Neutrophil (primary cell): ENCODE measurements at regions not wholly inside any gene's neighbourhood (a gene's known extent, or its start where the extent isn't known, plus 50 kb on each side); places are given as distances from the start of the nearest gene placed in this dataset.

Source experiments
- H3K27ac ChIP-seq: fragments of 200-600 bp; sonication (generic); 2 replicates; pipeline ENCODE4 v1.5.1; 2016; ENCODE audit warnings: mild to moderate bottlenecking, moderate library complexity
- H3K27me3 ChIP-seq: fragments of 200-600 bp; sonication (generic); 2 replicates; pipeline ENCODE4 v1.6.0; 2016; ENCODE audit warnings: mild to moderate bottlenecking
- H3K36me3 ChIP-seq: fragments of 200-600 bp; sonication (generic); 2 replicates; pipeline ENCODE4 v1.5.1; 2017
- H3K4me1 ChIP-seq, 2 experiments: fragments of 200-600 bp in 1 of 2; sonication (generic) in 1 of 2; 1 replicate in 1 of 2; 2 replicates in 1 of 2; pipeline versions ENCODE4 v1.5.1 to v1.6.1; 2013 to 2016; ENCODE audit warnings: low read depth in 1 of 2, low read length in 1 of 2, mild to moderate bottlenecking in 1 of 2, moderate library complexity in 1 of 2; ENCODE audit not compliant: control insufficient read depth in 1 of 2, insufficient read depth in 1 of 2
- H3K4me3 ChIP-seq, 2 experiments: fragments of 200-600 bp in 1 of 2; sonication (generic) in 1 of 2; 1 replicate in 1 of 2; 2 replicates in 1 of 2; pipeline ENCODE4 v1.5.1; 2013 to 2016; ENCODE audit warnings: low read depth in 1 of 2, low read length in 1 of 2, mild to moderate bottlenecking in 1 of 2, moderate library complexity in 1 of 2
- H3K9me3 ChIP-seq: fragments of 200-600 bp; sonication (generic); 2 replicates; pipeline ENCODE4 v1.5.1; 2016
- CTCF ChIP-seq: fragments of 200-600 bp; sonication (generic); IDR thresholded peaks from 2 replicates; pipeline ENCODE4 v1.5.1; 2016; ENCODE audit warnings: antibody characterized with exemption

DNA sequence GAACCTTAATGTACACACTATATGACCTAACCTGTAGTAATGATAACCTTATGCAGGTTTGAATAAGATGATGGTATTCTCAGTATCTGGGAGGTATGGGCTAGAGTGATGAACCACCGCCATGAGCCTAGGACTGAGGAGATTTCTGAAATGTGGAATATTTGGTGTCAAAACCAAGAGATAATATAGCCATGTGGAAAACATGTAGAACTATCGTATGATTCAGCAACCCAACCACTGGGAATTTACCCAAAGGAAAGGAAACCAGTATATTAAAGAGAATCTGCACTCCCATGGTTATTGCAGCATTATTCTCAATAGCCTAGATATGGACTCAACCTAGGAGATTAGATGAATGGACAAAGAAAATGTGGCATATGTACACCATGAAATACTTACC, 271.7 kb upstream of the BTG1 start:
- no peaks in the 10 kb centered on the region for H3K9me3 ChIP-seq
- no peaks in the 10 kb centered on the region for H3K4me1 ChIP-seq
- H3K27ac ChIP-seq, result no peak overlapping the region
- no peaks in the 10 kb centered on the region for H3K27me3 ChIP-seq
- no peak overlapping the region for H3K4me3 ChIP-seq
- H3K36me3 ChIP-seq, result no peaks in the 10 kb centered on the region
- no peak for TF ChIP-seq CTCF

GRCh38 chr12:92416385-92416812, 270.8 kb upstream of the BTG1 start:
- no peak for TF ChIP-seq CTCF
- Histone ChIP-seq H3K36me3 (no peaks in the 10 kb centered on the region), H3K27me3 (no peaks in the 10 kb centered on the region), H3K27ac (no peak overlapping the region), H3K4me1 (no peaks in the 10 kb centered on the region), H3K4me3 (no peak overlapping the region), H3K9me3 (no peaks in the 10 kb centered on the region)

DNA sequence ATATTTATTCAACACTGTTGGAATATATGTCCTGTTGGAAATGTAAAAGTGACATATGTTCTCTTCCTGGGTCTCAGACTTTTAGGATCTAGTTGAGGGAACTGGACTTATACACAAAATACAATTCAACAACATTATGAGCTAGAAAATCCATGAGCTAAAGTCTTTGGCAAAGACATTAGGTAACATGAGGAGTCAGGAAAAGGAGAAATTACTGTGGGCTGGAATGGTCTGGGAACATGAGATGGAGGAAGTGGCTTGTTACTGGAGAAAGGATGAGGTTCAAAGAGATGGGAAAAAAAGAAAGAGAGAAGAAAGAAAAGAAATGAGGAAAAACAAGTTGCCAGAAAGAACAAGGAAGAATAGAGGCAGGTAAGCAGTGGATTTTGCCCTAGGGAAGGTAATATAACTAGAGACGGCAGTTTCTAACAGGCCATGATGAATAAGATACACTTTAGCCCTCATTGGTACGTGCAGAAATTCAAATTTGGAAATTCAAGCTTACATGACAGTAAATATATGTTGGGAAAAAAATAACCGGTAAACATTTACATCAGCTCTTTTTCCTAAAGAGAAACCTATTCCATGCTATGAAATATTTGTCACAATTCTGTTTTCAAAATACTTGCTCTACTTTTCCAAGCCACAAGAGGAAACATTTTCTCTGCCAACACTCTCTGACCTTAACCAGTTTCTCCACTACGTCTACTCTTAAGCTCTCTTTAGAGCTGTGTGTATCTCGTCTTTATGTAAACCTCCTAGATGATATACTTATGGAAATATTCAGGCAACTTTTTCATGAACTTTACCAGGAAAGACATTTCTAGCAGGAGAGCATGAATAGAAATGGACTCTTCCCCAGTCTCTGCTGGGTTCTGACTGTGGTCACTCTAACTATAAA, 268.8 kb upstream of the BTG1 start:
- Histone ChIP-seq H3K4me1 (no peaks in the 10 kb centered on the region), H3K27ac (no peak overlapping the region)
- no peak for TF ChIP-seq CTCF

GRCh38 chr12:92413286-92413685, 267.6 kb upstream of the BTG1 start:
- no peak for TF ChIP-seq CTCF
- H3K4me3 ChIP-seq, result no peak overlapping the region
- no peaks in the 10 kb centered on the region for H3K27me3 ChIP-seq
- H3K27ac ChIP-seq, result no peak overlapping the region
- no peaks in the 10 kb centered on the region for H3K9me3 ChIP-seq
- no peaks in the 10 kb centered on the region for H3K4me1 ChIP-seq
- no peaks in the 10 kb centered on the region for H3K36me3 ChIP-seq

More for the DNA sequence above, 268.8 kb upstream of the BTG1 start:
- H3K4me3 ChIP-seq, result no peak overlapping the region
- H3K9me3 ChIP-seq, result no peaks in the 10 kb centered on the region
- no peaks in the 10 kb centered on the region for H3K27me3 ChIP-seq
- H3K36me3 ChIP-seq, result no peaks in the 10 kb centered on the region

DNA sequence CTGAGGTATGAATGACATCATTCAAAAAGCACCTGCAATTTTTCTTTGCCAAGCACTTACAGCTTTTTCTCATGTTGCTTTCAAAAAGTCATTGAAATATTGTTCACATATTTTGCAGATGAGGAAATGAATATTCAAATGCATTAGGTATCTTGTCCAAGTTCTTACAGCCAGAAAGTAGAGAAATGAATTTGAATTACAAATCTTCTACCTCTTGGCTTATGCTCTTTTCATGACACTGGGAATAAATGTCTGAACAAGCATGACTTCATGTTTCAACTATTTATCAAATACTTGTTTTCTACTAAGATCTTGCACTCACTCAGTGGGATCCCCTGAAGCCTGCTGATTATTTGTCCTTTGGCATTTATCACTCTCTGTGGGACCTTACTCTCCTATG, 267.2 kb upstream of the BTG1 start:
- Histone ChIP-seq H3K27me3 (no peaks in the 10 kb centered on the region), H3K27ac (no peak overlapping the region), H3K36me3 (no peaks in the 10 kb centered on the region), H3K4me1 (no peaks in the 10 kb centered on the region), H3K4me3 (no peak overlapping the region), H3K9me3 (no peaks in the 10 kb centered on the region)
- no peak for TF ChIP-seq CTCF
